IMR-90 (cell line): ENCODE measurements at regions not wholly inside any gene's neighbourhood (a gene's known extent, or its start where the extent isn't known, plus 50 kb on each side); places are given as distances from the start of the nearest gene placed in this dataset.

Experiments used
- ATAC-seq: fragments of 200-7000 bp; cut with Tn5 transposase; 2 replicates; pipeline ENCODE4 v1.9.1; 2020; ENCODE audit warnings: low read depth, mild to moderate bottlenecking, moderate library complexity
- BruUV-seq: library from RNA; stranded (reverse); fragments of 400-500 nt; replicated peaks from 2 replicates; lab custom pipeline; 2021; lab: Mats Ljungman, UMichigan
- CTCF ChIA-PET: fragments of 300-600 bp; formaldehyde crosslinking; extraction: SDS; loops from one replicate; lab custom pipeline; 2021; ENCODE audit warnings: antibody characterized with exemption; lab: Yijun Ruan, JAX
- POLR2A ChIA-PET: fragments of 300-600 bp; sonication (Branson Sonifier 250); formaldehyde crosslinking; loops from one replicate; lab custom pipeline; 2022; ENCODE audit warnings: antibody characterized with exemption; ENCODE audit not compliant: unreplicated experiment; lab: Charles Lee
- DNase-seq: peaks from one replicate; pipeline ENCODE4 v3.0.0; 2013
- H2AFZ ChIP-seq: replicated peaks from 2 replicates; pipeline ENCODE3; 2013; ENCODE audit warnings: low read length, mild to moderate bottlenecking; ENCODE audit not compliant: poor library complexity
- H2AK5ac ChIP-seq: 2 replicates; pipeline ENCODE4 v1.6.1; 2013; ENCODE audit warnings: low read depth, low read length, inconsistent platforms
- H2AK9ac ChIP-seq: replicated peaks from 2 replicates; pipeline ENCODE3; 2013; ENCODE audit warnings: mild to moderate bottlenecking, low read depth, low read length, moderate library complexity; ENCODE audit not compliant: poor library complexity
- H2BK120ac ChIP-seq: 2 replicates; pipeline ENCODE4 v1.6.1; 2013; ENCODE audit warnings: low read depth, low read length, inconsistent platforms
- H2BK15ac ChIP-seq: 3 replicates; pipeline ENCODE4 v1.6.1; 2013; ENCODE audit warnings: low read depth, low read length, inconsistent platforms
- H2BK20ac ChIP-seq: 2 replicates; pipeline ENCODE4 v1.6.1; 2013; ENCODE audit warnings: low read depth, mild to moderate bottlenecking, inconsistent platforms, low read length, moderate library complexity
- H2BK5ac ChIP-seq: 2 replicates; pipeline ENCODE4 v1.6.1; 2013; ENCODE audit warnings: mild to moderate bottlenecking, low read depth, low read length, inconsistent platforms; ENCODE audit not compliant: poor library complexity, severe bottlenecking
- H3K14ac ChIP-seq: replicated peaks from 2 replicates; pipeline ENCODE4 v1.6.1; 2013; ENCODE audit warnings: low read depth, low read length, inconsistent platforms
- H3K18ac ChIP-seq: 2 replicates; pipeline ENCODE4 v1.6.1; 2013; ENCODE audit warnings: low read depth, low read length, control low read depth
- H3K23ac ChIP-seq: 2 replicates; pipeline ENCODE4 v1.6.1; 2013; ENCODE audit warnings: low read depth, low read length, inconsistent platforms
- H3K27ac ChIP-seq: 2 replicates; pipeline ENCODE4 v1.5.1; 2013; ENCODE audit warnings: mild to moderate bottlenecking, control low read depth, low read length; ENCODE audit not compliant: insufficient read depth
- H3K27me3 ChIP-seq: 2 replicates; pipeline ENCODE4 v1.6.1; 2013; ENCODE audit warnings: low read length; ENCODE audit not compliant: control insufficient read depth, insufficient read depth
- H3K36me3 ChIP-seq: 2 replicates; pipeline ENCODE4 v1.6.1; 2013; ENCODE audit warnings: low read length, mixed read lengths; ENCODE audit not compliant: control insufficient read depth, insufficient read depth
- H3K4ac ChIP-seq: 2 replicates; pipeline ENCODE4 v1.6.1; 2013; ENCODE audit warnings: low read depth, low read length, inconsistent platforms
- H3K4me1 ChIP-seq: 2 replicates; pipeline ENCODE4 v1.6.1; 2013; ENCODE audit warnings: low read length, mixed read lengths; ENCODE audit not compliant: control insufficient read depth, insufficient read depth
- H3K4me2 ChIP-seq: 2 replicates; pipeline ENCODE4 v1.6.1; 2013; ENCODE audit warnings: low read depth, mild to moderate bottlenecking, control low read depth, low read length, moderate library complexity
- H3K4me3 ChIP-seq: 2 replicates; pipeline ENCODE4 v1.5.1; 2013; ENCODE audit warnings: low read depth, mild to moderate bottlenecking, control low read depth, low read length, moderate library complexity; ENCODE audit not compliant: insufficient read depth
- H3K56ac ChIP-seq: 2 replicates; pipeline ENCODE4 v1.6.1; 2013; ENCODE audit warnings: low read length, inconsistent platforms; ENCODE audit not compliant: insufficient read depth; ENCODE audit errors: extremely low read depth
- H3K79me1 ChIP-seq, 2 experiments: 2 replicates each; pipeline ENCODE4 v1.6.1; 2013; ENCODE audit warnings: low read length in 2 of 2, inconsistent platforms in 1 of 2, low read depth in 1 of 2
- H3K9ac ChIP-seq: 2 replicates; pipeline ENCODE4 v1.6.1; 2013; ENCODE audit warnings: low read depth, low read length, control low read depth
- H3K9me1 ChIP-seq: 2 replicates; pipeline ENCODE4 v1.6.1; 2013; ENCODE audit warnings: low read length, inconsistent platforms; ENCODE audit not compliant: insufficient read depth
- H3K9me3 ChIP-seq: 2 replicates; pipeline ENCODE4 v1.6.1; 2013; ENCODE audit warnings: low read length; ENCODE audit not compliant: control insufficient read depth, insufficient read depth
- H4K20me1 ChIP-seq: 2 replicates; pipeline ENCODE4 v1.6.1; 2013; ENCODE audit warnings: low read length, inconsistent platforms; ENCODE audit not compliant: insufficient read depth
- H4K5ac ChIP-seq: 2 replicates; pipeline ENCODE4 v1.6.1; 2013; ENCODE audit warnings: mild to moderate bottlenecking, low read depth, low read length, control low read depth
- H4K8ac ChIP-seq, 2 experiments: 2 replicates each; pipeline ENCODE4 v1.6.1; 2013; ENCODE audit warnings: low read depth in 2 of 2, low read length in 2 of 2, control low read depth in 1 of 2, inconsistent platforms in 1 of 2
- H4K91ac ChIP-seq: 2 replicates; pipeline ENCODE4 v1.6.1; 2013; ENCODE audit warnings: low read depth, low read length, inconsistent platforms; ENCODE audit not compliant: insufficient read depth
- CEBPB ChIP-seq: IDR thresholded peaks from 2 replicates; pipeline ENCODE4 v1.6.1; 2012; ENCODE audit warnings: low read depth, low read length, improper control_type of control experiment
- CHD1 ChIP-seq: IDR thresholded peaks from 2 replicates; pipeline ENCODE4 v1.6.1; 2012; ENCODE audit warnings: low read depth, low read length, improper control_type of control experiment
- CTCF ChIP-seq: conservative IDR thresholded peaks from 2 replicates; pipeline ENCODE4 v1.5.1; 2012; ENCODE audit warnings: mild to moderate bottlenecking, low read depth, low read length, improper control_type of control experiment
- ELK1 ChIP-seq: fragments of 150-350 bp; IDR thresholded peaks from 2 replicates; pipeline ENCODE4 v1.6.1; 2016; ENCODE audit warnings: low read depth, mild to moderate bottlenecking, low read length, moderate library complexity, borderline replicate concordance
- FOS ChIP-seq: fragments of 150-350 bp; IDR thresholded peaks from 2 replicates; pipeline ENCODE4 v1.6.1; 2016; ENCODE audit warnings: low read depth, low read length
- MAFK ChIP-seq: IDR thresholded peaks from 2 replicates; pipeline ENCODE4 v1.6.1; 2012; ENCODE audit warnings: low read depth, low read length, improper control_type of control experiment
- NFE2L2 ChIP-seq: fragments of 150-350 bp; IDR thresholded peaks from 2 replicates; pipeline ENCODE4 v1.6.1; 2016; ENCODE audit warnings: low read depth, mild to moderate bottlenecking, low read length
- POLR2A ChIP-seq: IDR thresholded peaks from 2 replicates; pipeline ENCODE4 v1.6.1; 2012; ENCODE audit warnings: mild to moderate bottlenecking, low read depth, low read length
- RFX5 ChIP-seq: IDR thresholded peaks from 2 replicates; pipeline ENCODE4 v1.8.0; 2012; ENCODE audit warnings: low read depth, mild to moderate bottlenecking, low read length, moderate library complexity
- USF2 ChIP-seq: fragments of 150-350 bp; IDR thresholded peaks from 2 replicates; pipeline ENCODE4 v1.6.1; 2017; ENCODE audit warnings: mild to moderate bottlenecking, antibody characterized with exemption, low read length, low read depth
- dilution Hi-C: fragments of 300-500 bp; cut with HindIII; formaldehyde crosslinking; loops from one replicate; pipeline ENCODE4 v1.14.3; 2018; ENCODE audit warnings: low sequenced_read_pairs; ENCODE audit not compliant: unreplicated experiment
- in situ Hi-C: fragments of 300-500 bp; cut with MboI; formaldehyde crosslinking; loops from 3 replicates; pipeline ENCODE4 v1.14.3; 2019; ENCODE audit warnings: low sequenced_read_pairs, inconsistent platforms, mixed read lengths
- intact Hi-C: fragments of 100-400 bp; cut with micrococcal nuclease; formaldehyde crosslinking; loops from 2 replicates; pipeline ENCODE4 v1.10.0; 2022

GRCh38 chr5:165624166-165624946, 2118.9 kb downstream of the MAT2B start (continued):
- TF ChIP-seq CTCF, result no peak

- Histone ChIP-seq H3K4me1 (peaks cover 2% of the 10 kb centered on the region; the same call in 1 of the 2 replicates), H2AK5ac (no peak overlapping the region), H3K4me3 (no peak overlapping the region), H2AK9ac (no peak overlapping the region), H2AFZ (no peak overlapping the region), H3K27me3 (no peaks in the 10 kb centered on the region), H3K4me2 (no peak overlapping the region), H3K14ac (no peak overlapping the region), H4K5ac (no peak overlapping the region), H4K91ac (no peak overlapping the region), H2BK120ac (no peak overlapping the region), H4K20me1 (no peaks in the 10 kb centered on the region), H3K27ac (no peak overlapping the region), H3K36me3 (no peaks in the 10 kb centered on the region), H2BK15ac (no peak overlapping the region), H3K79me1 (no peaks in the 10 kb centered on the region), H3K4ac (no peak overlapping the region), H3K9me3 (no peaks in the 10 kb centered on the region), H3K18ac (no peak overlapping the region), H4K8ac (no peak overlapping the region), H3K9me1 (no peaks in the 10 kb centered on the region), H2BK5ac (no peak overlapping the region), H3K23ac (no peak overlapping the region), H3K9ac (no peak overlapping the region), H2BK20ac (no peak overlapping the region), H3K56ac (no peak overlapping the region)
- dilution Hi-C loops, result no loop called here
- intact Hi-C loops, result loop anchor here (5.0 to 10.0 kb wide), 2 partner anchors 89 to 1611 kb away; no protein-coding TSS in a partner anchor
- ChIA-PET POLR2A (no interaction called here), CTCF (interaction anchor here (0.7 kb wide), 1 partner anchor 1047 kb away, joined by 4 read pairs; no protein-coding TSS in a partner anchor)
- in situ Hi-C loops, result loop anchor here (25.0 kb wide), 1 partner anchor 1936 kb away; no protein-coding TSS in a partner anchor
- ATAC-seq, result peak; percentile 13; the same call in 1 of the 2 replicates
- BruUV-seq, result no TSS peak
- no peak for DNase-seq
- TF ChIP-seq CTCF (no peak), CEBPB (no peak), FOS (no peak), NFE2L2 (no peak), POLR2A (no peak), ELK1 (no peak), CHD1 (no peak), USF2 (no peak), RFX5 (no peak), MAFK (no peak)
These were observed 2120.7 kb downstream of the MAT2B start for GRCh38 chr5:165626161-165626560.
